Esophagus muscularis mucosa (tissue), 3 donors: ENCODE measurements at regions not wholly inside any gene's neighbourhood (a gene's known extent, or its start where the extent isn't known, plus 50 kb on each side); places are given as distances from the start of the nearest gene placed in this dataset.

Source experiments
- POLR2A ChIP-seq: fragments of 450-650 bp; IDR thresholded peaks from one replicate; pipeline ENCODE4 v1.6.1; 2017; ENCODE audit warnings: antibody characterized with exemption, moderate library complexity, mild to moderate bottlenecking, low read depth
- POLR2AphosphoS5 ChIP-seq, 2 donors: sonication (generic); formaldehyde crosslinking; IDR thresholded peaks; one replicate each; pipeline ENCODE4 v1.6.1; 2017; ENCODE audit warnings: antibody characterized with exemption in 2 of 2
- TF ChIP-seq, protein P1 (sequence below), 3 experiments: fragments of 200-600 bp in 2 of 3; fragments of 450-650 bp in 1 of 3; sonication (generic) in 2 of 3; IDR thresholded peaks; one replicate each; pipeline ENCODE4 v1.5.1; 2017 to 2019; ENCODE audit warnings: antibody characterized with exemption in 3 of 3, mild to moderate bottlenecking in 2 of 3, moderate library complexity in 1 of 3

DNA sequence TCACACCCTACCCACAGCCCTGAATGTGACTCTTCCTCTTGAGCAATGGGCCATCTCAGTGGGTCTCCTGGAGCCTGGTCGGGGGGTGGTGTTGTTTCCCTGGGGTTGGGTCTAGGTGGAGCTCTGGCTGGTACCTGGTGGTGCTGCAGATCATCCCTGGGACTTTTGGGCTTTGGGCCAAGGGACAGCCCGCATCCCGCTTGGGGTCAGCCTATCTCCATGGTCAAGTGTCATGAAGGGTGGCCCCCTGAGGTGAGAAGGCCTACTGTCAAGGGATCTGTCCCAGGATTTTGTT lies 202.0 kb downstream of the UBE3A start:
- TF ChIP-seq POLR2A (no peak), POLR2AphosphoS5 (IDR thresholded peaks at IDR 0.05) (no peak)
- TF ChIP-seq, protein P1, sequence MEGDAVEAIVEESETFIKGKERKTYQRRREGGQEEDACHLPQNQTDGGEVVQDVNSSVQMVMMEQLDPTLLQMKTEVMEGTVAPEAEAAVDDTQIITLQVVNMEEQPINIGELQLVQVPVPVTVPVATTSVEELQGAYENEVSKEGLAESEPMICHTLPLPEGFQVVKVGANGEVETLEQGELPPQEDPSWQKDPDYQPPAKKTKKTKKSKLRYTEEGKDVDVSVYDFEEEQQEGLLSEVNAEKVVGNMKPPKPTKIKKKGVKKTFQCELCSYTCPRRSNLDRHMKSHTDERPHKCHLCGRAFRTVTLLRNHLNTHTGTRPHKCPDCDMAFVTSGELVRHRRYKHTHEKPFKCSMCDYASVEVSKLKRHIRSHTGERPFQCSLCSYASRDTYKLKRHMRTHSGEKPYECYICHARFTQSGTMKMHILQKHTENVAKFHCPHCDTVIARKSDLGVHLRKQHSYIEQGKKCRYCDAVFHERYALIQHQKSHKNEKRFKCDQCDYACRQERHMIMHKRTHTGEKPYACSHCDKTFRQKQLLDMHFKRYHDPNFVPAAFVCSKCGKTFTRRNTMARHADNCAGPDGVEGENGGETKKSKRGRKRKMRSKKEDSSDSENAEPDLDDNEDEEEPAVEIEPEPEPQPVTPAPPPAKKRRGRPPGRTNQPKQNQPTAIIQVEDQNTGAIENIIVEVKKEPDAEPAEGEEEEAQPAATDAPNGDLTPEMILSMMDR (IDR thresholded peaks at IDR 0.05): no peak
